ENCODE measurements at regions not wholly inside any gene's neighbourhood (a gene's known extent, or its start where the extent isn't known, plus 50 kb on each side); places are given as distances from the start of the nearest gene placed in this dataset.

- TF ChIP-seq CTCF (IDR thresholded peaks at IDR 0.05; ENCODE audit: insufficient read depth, low read length, poor library complexity, severe bottlenecking) (no peak), EZH2phosphoT487 (conservative IDR thresholded peaks at IDR 0.05; ENCODE audit: low read length) (no peak)
Measured at GRCh38 chr12:124394462-124395128, 99.7 kb downstream of the RFLNA start.

All from SU-DHL-6 (cell line).